Testis (tissue), 2 donors: ENCODE measurements at regions not wholly inside any gene's neighbourhood (a gene's known extent, or its start where the extent isn't known, plus 50 kb on each side); places are given as distances from the start of the nearest gene placed in this dataset.

ENCODE experiments used
- CTCF ChIP-seq, 3 experiments: fragments of 450-650 bp in 2 of 3; fragments of 200-600 bp in 1 of 3; sonication (generic) in 1 of 3; IDR thresholded peaks; one replicate each; pipeline ENCODE4 v1.5.1; 2016 to 2019; ENCODE audit warnings: antibody characterized with exemption in 3 of 3, mild to moderate bottlenecking in 2 of 3, moderate library complexity in 1 of 3
- POLR2A ChIP-seq: fragments of 450-650 bp; IDR thresholded peaks from one replicate; pipeline ENCODE4 v1.6.1; 2017; ENCODE audit warnings: antibody characterized with exemption, mild to moderate bottlenecking, moderate library complexity

- TF ChIP-seq CTCF (IDR thresholded peaks at IDR 0.05), result no peak
- no peak for TF ChIP-seq POLR2A
Measured at GRCh38 chr1:209491897-209492296, 91.6 kb upstream of the CAMK1G start.
